K562 (cell line): ENCODE measurements at regions not wholly inside any gene's neighbourhood (a gene's known extent, or its start where the extent isn't known, plus 50 kb on each side); places are given as distances from the start of the nearest gene placed in this dataset.

Experiments
- ATAC-seq: fragments of 200-7000 bp; cut with Tn5 transposase; 3 replicates; pipeline ENCODE4 v1.9.1; 2020; ENCODE audit warnings: moderate library complexity
- BruUV-seq: library from RNA; stranded (reverse); fragments of 400-500 nt; replicated peaks from 2 replicates; lab custom pipeline; 2021; lab: Mats Ljungman, UMichigan
- CTCF ChIA-PET: fragments of 300-600 bp; formaldehyde crosslinking; extraction: SDS; loops from one replicate; lab custom pipeline; 2021; ENCODE audit warnings: low intra/inter-chr PET ratio; lab: Yijun Ruan, JAX
- POLR2A ChIA-PET: fragments of 300-600, 350-650 bp; sonication (Branson Sonifier 250); formaldehyde crosslinking; extraction: SDS; loops from one replicate; lab custom pipeline; 2021; ENCODE audit warnings: antibody characterized with exemption, inconsistent platforms; lab: Yijun Ruan, JAX
- DNase-seq, 4 experiments: peaks; one replicate each; pipeline versions ENCODE4 v3.0.0 to v3.0.0-alpha.2; 2011 to 2018; ENCODE audit warnings: low spot score in 3 of 4, mixed read lengths in 3 of 4; ENCODE audit errors: extremely low read depth in 1 of 4
- FAIRE-seq: peaks from 2 replicates; lab custom pipeline; 2011; peaks lifted over from hg19 to GRCh38; lab: Jason Lieb, UNC
- H2AFZ ChIP-seq: 2 replicates; pipeline ENCODE4 v1.6.0; 2011; ENCODE audit warnings: low read depth, low read length, control low read depth, inconsistent platforms
- H3K27ac ChIP-seq: fragments of 200-600 bp; 3 replicates; pipeline ENCODE4 v1.8.0; 2011; ENCODE audit warnings: low read depth, mild to moderate bottlenecking, control low read depth, inconsistent platforms, low read length, moderate library complexity, mixed read lengths; ENCODE audit errors: extremely low read depth
- H3K27me3 ChIP-seq, 2 experiments: fragments of 300-600 bp in 1 of 2; 2 replicates in 1 of 2; 3 replicates in 1 of 2; pipeline versions ENCODE4 v1.6.0 to v1.8.0; 2011; ENCODE audit warnings: inconsistent platforms in 2 of 2, low read length in 2 of 2, mild to moderate bottlenecking in 1 of 2, mixed read lengths in 1 of 2, moderate library complexity in 1 of 2; ENCODE audit not compliant: control insufficient read depth in 2 of 2, insufficient read depth in 2 of 2
- H3K36me3 ChIP-seq: fragments of 300-600 bp; 3 replicates; pipeline ENCODE4 v1.8.0; 2011; ENCODE audit warnings: mild to moderate bottlenecking, low read length, inconsistent platforms; ENCODE audit not compliant: control insufficient read depth, insufficient read depth
- H3K4me1 ChIP-seq, 2 experiments: fragments of 200-600 bp in 1 of 2; replicated peaks in 1 of 2; 2 replicates in 1 of 2; 3 replicates in 1 of 2; pipeline versions ENCODE4 v1.5.1 to v1.8.0; 2011; ENCODE audit warnings: inconsistent platforms in 2 of 2, low read length in 2 of 2, mild to moderate bottlenecking in 1 of 2, mixed read lengths in 1 of 2, moderate library complexity in 1 of 2; ENCODE audit not compliant: control insufficient read depth in 2 of 2, insufficient read depth in 2 of 2
- H3K4me2 ChIP-seq: 2 replicates; pipeline ENCODE4 v1.6.1; 2011; ENCODE audit warnings: low read length, control low read depth, inconsistent platforms, mixed read lengths; ENCODE audit not compliant: insufficient read depth
- H3K4me3 ChIP-seq: fragments of 200-600 bp; sonication (generic), shearing (Covaris generic); 2 replicates; pipeline ENCODE4 v1.5.1; 2016; ENCODE audit warnings: control low read depth, inconsistent platforms
- H3K79me2 ChIP-seq: fragments of 200-600 bp; 3 replicates; pipeline ENCODE4 v1.8.0; 2011; ENCODE audit warnings: low read length, inconsistent platforms; ENCODE audit not compliant: control insufficient read depth, insufficient read depth
- H3K9ac ChIP-seq, 2 experiments: 2 replicates each; pipeline versions ENCODE4 v1.6.0 to v1.6.1; 2011; ENCODE audit warnings: low read depth in 2 of 2, low read length in 2 of 2, control low read depth in 1 of 2, inconsistent platforms in 1 of 2, mild to moderate bottlenecking in 1 of 2, mixed read lengths in 1 of 2; ENCODE audit not compliant: insufficient read depth in 1 of 2
- H3K9me1 ChIP-seq: one replicate; pipeline ENCODE4 v1.6.0; 2011; ENCODE audit warnings: inconsistent platforms, mild to moderate bottlenecking, low read length, moderate library complexity; ENCODE audit not compliant: control insufficient read depth, insufficient read depth
- H3K9me3 ChIP-seq: replicated peaks from 2 replicates; pipeline ENCODE4 v1.5.1; 2011; ENCODE audit warnings: low read depth, low read length, inconsistent platforms; ENCODE audit not compliant: control insufficient read depth, insufficient read depth
- H4K20me1 ChIP-seq: replicated peaks from 2 replicates; pipeline ENCODE4 v1.6.1; 2011; ENCODE audit warnings: low read length, inconsistent platforms, mixed read lengths; ENCODE audit not compliant: control insufficient read depth, insufficient read depth
- CHCHD3 ChIP-seq: fragments of 250-450 bp; sonication (Bioruptor Pico); IDR thresholded peaks from 2 replicates; pipeline ENCODE4 v2.1.2; 2022; ENCODE audit warnings: mild to moderate bottlenecking
- FOXM1 ChIP-seq, 2 experiments: fragments of 450-650 bp in 1 of 2; sonication (generic) in 1 of 2; formaldehyde crosslinking in 1 of 2; IDR thresholded peaks; 2 replicates each; pipeline versions ENCODE4 v1.6.1 to v1.9.0; 2017 to 2022; ENCODE audit warnings: low read depth in 2 of 2, mild to moderate bottlenecking in 2 of 2, missing genetic modification reagents in 1 of 2, moderate library complexity in 1 of 2
- KAT7 ChIP-seq: sonication (generic); formaldehyde crosslinking; IDR thresholded peaks from 2 replicates; pipeline ENCODE4 v1.8.0; 2022; ENCODE audit warnings: missing genetic modification reagents, mild to moderate bottlenecking, borderline replicate concordance
- MYBL2 ChIP-seq, 2 experiments: fragments of 450-650 bp in 1 of 2; sonication (generic) in 1 of 2; formaldehyde crosslinking in 1 of 2; IDR thresholded peaks; 2 replicates each; pipeline versions ENCODE4 v1.6.1 to v1.8.1; 2017 to 2022; ENCODE audit warnings: borderline replicate concordance in 1 of 2, inconsistent platforms in 1 of 2, low read depth in 1 of 2, mild to moderate bottlenecking in 1 of 2, missing genetic modification reagents in 1 of 2, moderate library complexity in 1 of 2
- PYGO2 ChIP-seq: fragments of 450-650 bp; IDR thresholded peaks from 2 replicates; pipeline ENCODE4 v1.6.1; 2016; ENCODE audit warnings: mild to moderate bottlenecking, missing genetic modification characterization, moderate library complexity, missing compliant biosample characterization
- RREB1 ChIP-seq: fragments of 250-450 bp; sonication (Bioruptor Pico); IDR thresholded peaks from 2 replicates; pipeline ENCODE4 v1.4.0; 2020
- ZNF445 ChIP-seq: fragments of 250-450 bp; sonication (Bioruptor Pico); IDR thresholded peaks from 2 replicates; pipeline ENCODE4 v1.4.0; 2020; ENCODE audit warnings: low read depth, mild to moderate bottlenecking, moderate library complexity
- ZNF76 ChIP-seq: fragments of 250-450 bp; sonication (Bioruptor Pico); IDR thresholded peaks from 2 replicates; pipeline ENCODE4 v1.4.0; 2020; ENCODE audit warnings: mild to moderate bottlenecking, moderate library complexity, borderline replicate concordance
- WGBS: fragments of 100-300 bp; shearing (Covaris generic); methylation state at CpG from one replicate; pipeline ENCODE4 v1.1.6; 2016; ENCODE audit warnings: low coverage, mixed read lengths; ENCODE audit not compliant: insufficient coverage; ENCODE audit errors: missing lambda C conversion rate; 5-methylcytosine and 5-hydroxymethylcytosine counted together
- in situ Hi-C: fragments of 300-500 bp; cut with MboI; formaldehyde crosslinking; loops from 4 replicates; pipeline ENCODE4 v1.15.0; 2018; ENCODE audit warnings: inconsistent platforms, mixed read lengths
- intact Hi-C: fragments of 100-400 bp; cut with micrococcal nuclease; formaldehyde crosslinking; loops from 2 replicates; pipeline ENCODE4 v1.14.2; 2022
- TF ChIP-seq, protein P1 (sequence below): fragments of 200-800 bp; sonication (Bioruptor generic); IDR thresholded peaks from 2 replicates; pipeline ENCODE4 v1.6.1; 2016; ENCODE audit warnings: missing genetic modification characterization, missing compliant biosample characterization

- no peaks in the 10 kb centered on the region for H3K4me1 ChIP-seq
- H2AFZ ChIP-seq: no peak overlapping the region
- no peak overlapping the region for H3K4me2 ChIP-seq
- no peaks in the 10 kb centered on the region for H3K27me3 ChIP-seq
- intact Hi-C loops (no loop called here), in situ Hi-C loops (no loop called here)
- no peaks in the 10 kb centered on the region for H3K9me3 ChIP-seq
- H3K36me3 ChIP-seq: no peaks in the 10 kb centered on the region
- H3K9me1 ChIP-seq: no peaks in the 10 kb centered on the region
- no peaks in the 10 kb centered on the region for H3K79me2 ChIP-seq
- H3K4me3 ChIP-seq: no peak overlapping the region
- POLR2A ChIA-PET: no interaction called here
- H3K9ac ChIP-seq: no peak overlapping the region
- no TSS peak for BruUV-seq
- ATAC-seq (no peak), DNase-seq (no peak), FAIRE-seq (no peak)
- no peak overlapping the region for H3K27ac ChIP-seq
- CTCF ChIA-PET: no interaction called here
- no peaks in the 10 kb centered on the region for H4K20me1 ChIP-seq
- WGBS: 0% methylated on average over 1 of the region's 1 CpG
- TF ChIP-seq CHCHD3 (CRISPR knock-in tag) (no peak), ZNF76 (CRISPR knock-in tag) (no peak), ZNF445 (CRISPR knock-in tag) (no peak), MYBL2 (IDR thresholded peaks at IDR 0.05; ENCODE audit: low read depth) (no peak), MYBL2 (CRISPR knock-in tag; IDR thresholded peaks at IDR 0.05; ENCODE audit: borderline replicate concordance) (no peak), PYGO2 (tag) (no peak), RREB1 (no peak), FOXM1 (IDR thresholded peaks at IDR 0.05; ENCODE audit: low read depth) (no peak), FOXM1 (CRISPR knock-in tag; IDR thresholded peaks at IDR 0.05; ENCODE audit: low read depth) (no peak), KAT7 (CRISPR knock-in tag) (no peak)
- TF ChIP-seq, protein P1, sequence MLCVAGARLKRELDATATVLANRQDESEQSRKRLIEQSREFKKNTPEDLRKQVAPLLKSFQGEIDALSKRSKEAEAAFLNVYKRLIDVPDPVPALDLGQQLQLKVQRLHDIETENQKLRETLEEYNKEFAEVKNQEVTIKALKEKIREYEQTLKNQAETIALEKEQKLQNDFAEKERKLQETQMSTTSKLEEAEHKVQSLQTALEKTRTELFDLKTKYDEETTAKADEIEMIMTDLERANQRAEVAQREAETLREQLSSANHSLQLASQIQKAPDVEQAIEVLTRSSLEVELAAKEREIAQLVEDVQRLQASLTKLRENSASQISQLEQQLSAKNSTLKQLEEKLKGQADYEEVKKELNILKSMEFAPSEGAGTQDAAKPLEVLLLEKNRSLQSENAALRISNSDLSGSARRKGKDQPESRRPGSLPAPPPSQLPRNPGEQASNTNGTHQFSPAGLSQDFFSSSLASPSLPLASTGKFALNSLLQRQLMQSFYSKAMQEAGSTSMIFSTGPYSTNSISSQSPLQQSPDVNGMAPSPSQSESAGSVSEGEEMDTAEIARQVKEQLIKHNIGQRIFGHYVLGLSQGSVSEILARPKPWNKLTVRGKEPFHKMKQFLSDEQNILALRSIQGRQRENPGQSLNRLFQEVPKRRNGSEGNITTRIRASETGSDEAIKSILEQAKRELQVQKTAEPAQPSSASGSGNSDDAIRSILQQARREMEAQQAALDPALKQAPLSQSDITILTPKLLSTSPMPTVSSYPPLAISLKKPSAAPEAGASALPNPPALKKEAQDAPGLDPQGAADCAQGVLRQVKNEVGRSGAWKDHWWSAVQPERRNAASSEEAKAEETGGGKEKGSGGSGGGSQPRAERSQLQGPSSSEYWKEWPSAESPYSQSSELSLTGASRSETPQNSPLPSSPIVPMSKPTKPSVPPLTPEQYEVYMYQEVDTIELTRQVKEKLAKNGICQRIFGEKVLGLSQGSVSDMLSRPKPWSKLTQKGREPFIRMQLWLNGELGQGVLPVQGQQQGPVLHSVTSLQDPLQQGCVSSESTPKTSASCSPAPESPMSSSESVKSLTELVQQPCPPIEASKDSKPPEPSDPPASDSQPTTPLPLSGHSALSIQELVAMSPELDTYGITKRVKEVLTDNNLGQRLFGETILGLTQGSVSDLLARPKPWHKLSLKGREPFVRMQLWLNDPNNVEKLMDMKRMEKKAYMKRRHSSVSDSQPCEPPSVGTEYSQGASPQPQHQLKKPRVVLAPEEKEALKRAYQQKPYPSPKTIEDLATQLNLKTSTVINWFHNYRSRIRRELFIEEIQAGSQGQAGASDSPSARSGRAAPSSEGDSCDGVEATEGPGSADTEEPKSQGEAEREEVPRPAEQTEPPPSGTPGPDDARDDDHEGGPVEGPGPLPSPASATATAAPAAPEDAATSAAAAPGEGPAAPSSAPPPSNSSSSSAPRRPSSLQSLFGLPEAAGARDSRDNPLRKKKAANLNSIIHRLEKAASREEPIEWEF: no peak
Observed at GRCh38 chr2:238710032-238710735, 137.7 kb upstream of the TWIST2 start.
